HG03378 (cell line): ENCODE measurements at regions not wholly inside any gene's neighbourhood (a gene's known extent, or its start where the extent isn't known, plus 50 kb on each side); places are given as distances from the start of the nearest gene placed in this dataset.
"Not testable (repeated sequence)": the region's sequence is repeated elsewhere in the genome, so short reads cannot be mapped to it uniquely, and the experiment has no call there.

Experiments used
- ATAC-seq: cut with Tn5 transposase; IDR thresholded peaks from one replicate; pipeline ENCODE4 v1.9.1; 2021; ENCODE audit warnings: mild to moderate bottlenecking, moderate library complexity; ENCODE audit not compliant: unreplicated experiment

- no peak for ATAC-seq
Measured at GRCh38 chr14:21940887-21941856, 267.6 kb upstream of the OR4E1 start.

- no peak for ATAC-seq
Measured at GRCh38 chr14:21939836-21940235, 266.2 kb upstream of the OR4E1 start.

- ATAC-seq: no peak
Measured at GRCh38 chr14:21937996-21938395, 264.4 kb upstream of the OR4E1 start.

- no peak for ATAC-seq
Measured at GRCh38 chr14:21933681-21934080, 260.1 kb upstream of the OR4E1 start.

GRCh38 chr14:21924479-21924878, 250.9 kb upstream of the OR4E1 start:
- ATAC-seq: peak; percentile 93

GRCh38 chr14:21923820-21924219, 250.2 kb upstream of the OR4E1 start:
- ATAC-seq: peak; percentile 69

GRCh38 chr14:21921453-21921852, 247.8 kb upstream of the OR4E1 start:
- no peak for ATAC-seq

- ATAC-seq: peak; percentile 75
Measured at GRCh38 chr14:21917699-21918436, 244.2 kb upstream of the OR4E1 start.

- ATAC-seq: no peak
Measured at GRCh38 chr14:21915826-21916225, 242.2 kb upstream of the OR4E1 start.

GRCh38 chr14:21913759-21914158, 240.1 kb upstream of the OR4E1 start:
- ATAC-seq: peak; percentile 58

GRCh38 chr14:21912367-21912766, 238.7 kb upstream of the OR4E1 start:
- no peak for ATAC-seq

- ATAC-seq: no peak
Measured at GRCh38 chr14:21911877-21912276, 238.3 kb upstream of the OR4E1 start.

GRCh38 chr14:21910260-21910659, 236.6 kb upstream of the OR4E1 start:
- no peak for ATAC-seq

GRCh38 chr14:21902561-21903181, 229.1 kb upstream of the OR4E1 start:
- no peak for ATAC-seq

GRCh38 chr14:21894898-21895194, 221.2 kb upstream of the OR4E1 start:
- ATAC-seq: not testable (repeated sequence)

- ATAC-seq: no peak
Measured at GRCh38 chr14:21894003-21894897, 220.6 kb upstream of the OR4E1 start.

GRCh38 chr14:21891921-21892320, 218.3 kb upstream of the OR4E1 start:
- ATAC-seq: no peak

GRCh38 chr14:21884995-21885394, 211.4 kb upstream of the OR4E1 start:
- no peak for ATAC-seq

GRCh38 chr14:21882226-21882625, 208.6 kb upstream of the OR4E1 start:
- no peak for ATAC-seq

GRCh38 chr14:21880918-21881317, 207.3 kb upstream of the OR4E1 start:
- ATAC-seq: no peak

- ATAC-seq: no peak
Measured at GRCh38 chr14:21875791-21876190, 202.2 kb upstream of the OR4E1 start.
